GM10847 (cell line): ENCODE measurements at regions not wholly inside any gene's neighbourhood (a gene's known extent, or its start where the extent isn't known, plus 50 kb on each side); places are given as distances from the start of the nearest gene placed in this dataset.

Experiments
- POLR2A ChIP-seq: IDR thresholded peaks from 2 replicates; pipeline ENCODE4 v1.6.1; 2011; ENCODE audit not compliant: insufficient read length; ENCODE audit errors: extremely low read depth

DNA sequence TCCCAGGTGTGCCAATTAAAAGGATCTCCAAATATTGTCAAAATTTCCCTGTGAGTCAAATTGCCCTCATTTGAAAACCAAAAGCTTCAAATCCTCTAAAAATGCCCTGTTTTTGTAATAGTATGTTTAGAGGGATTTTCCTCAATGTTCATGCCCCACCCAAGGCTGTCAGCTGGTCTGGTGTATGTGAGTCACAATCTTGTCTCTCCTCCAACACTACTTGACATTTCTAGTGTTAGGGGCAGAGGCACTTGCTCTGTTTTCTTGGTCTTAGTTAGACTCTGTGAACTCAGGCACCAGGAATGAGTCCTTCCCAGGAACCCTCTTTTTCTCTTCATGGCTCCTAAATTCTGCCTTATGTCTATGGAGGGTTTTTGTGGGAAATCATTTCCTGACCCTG lies 634.8 kb downstream of the KCNJ2 start:
- TF ChIP-seq POLR2A, result no peak

DNA sequence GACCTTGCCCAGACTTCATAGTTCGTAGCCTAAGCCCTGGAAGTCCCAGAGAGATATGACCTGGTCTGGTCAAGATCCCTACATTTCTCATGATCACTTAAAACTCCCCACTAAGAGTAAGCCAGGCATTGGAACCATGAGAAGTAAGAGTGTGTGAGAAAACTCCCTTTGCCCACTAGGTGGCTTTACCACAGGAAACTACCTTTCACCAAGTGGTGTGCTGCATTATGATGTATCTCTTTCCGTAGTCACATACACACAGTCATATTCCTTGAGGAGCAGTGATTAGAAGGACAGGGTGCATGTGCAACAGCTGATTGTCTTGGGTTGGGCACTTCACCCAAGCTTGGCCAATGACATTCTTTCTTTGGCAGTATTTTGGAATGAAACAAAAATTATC lies 639.3 kb downstream of the KCNJ2 start:
- no peak for TF ChIP-seq POLR2A

- no peak for TF ChIP-seq POLR2A
Observed at GRCh38 chr17:70810609-70811008, 641.3 kb downstream of the KCNJ2 start.

DNA sequence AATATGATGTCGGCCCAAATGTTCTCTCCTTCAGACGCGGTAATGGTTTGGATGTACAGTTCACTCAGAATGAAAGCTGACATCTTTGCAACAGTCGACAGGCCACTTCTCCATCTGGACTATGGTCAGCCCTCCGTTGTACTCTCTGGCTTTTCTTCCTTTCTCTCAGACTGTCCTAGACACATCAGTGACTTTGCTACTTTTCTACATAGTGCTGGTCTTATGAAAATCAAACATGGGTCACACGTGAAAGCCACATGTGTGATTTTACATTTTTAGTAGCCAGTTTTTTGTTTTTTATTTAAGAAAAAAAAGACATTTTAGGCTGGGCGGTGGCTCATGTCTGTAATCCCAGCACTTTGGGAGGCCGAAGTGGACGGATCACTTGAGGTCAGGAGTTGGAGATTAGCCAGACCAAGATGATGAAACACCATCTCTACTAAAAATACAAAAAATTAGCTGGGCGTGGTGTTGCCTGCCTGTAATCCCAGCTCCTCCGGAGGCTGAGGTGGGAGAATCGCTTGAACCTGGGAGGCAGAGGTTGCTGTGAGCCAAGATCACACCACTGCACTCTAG lies 644.1 kb downstream of the KCNJ2 start:
- no peak for TF ChIP-seq POLR2A

GRCh38 chr17:70819183-70819582 lies 649.9 kb downstream of the KCNJ2 start:
- no peak for TF ChIP-seq POLR2A

- TF ChIP-seq POLR2A, result no peak
Observed at GRCh38 chr17:70820276-70820675, 650.9 kb downstream of the KCNJ2 start.

GRCh38 chr17:70825321-70826125 lies 656.2 kb downstream of the KCNJ2 start:
- TF ChIP-seq POLR2A, result no peak

DNA sequence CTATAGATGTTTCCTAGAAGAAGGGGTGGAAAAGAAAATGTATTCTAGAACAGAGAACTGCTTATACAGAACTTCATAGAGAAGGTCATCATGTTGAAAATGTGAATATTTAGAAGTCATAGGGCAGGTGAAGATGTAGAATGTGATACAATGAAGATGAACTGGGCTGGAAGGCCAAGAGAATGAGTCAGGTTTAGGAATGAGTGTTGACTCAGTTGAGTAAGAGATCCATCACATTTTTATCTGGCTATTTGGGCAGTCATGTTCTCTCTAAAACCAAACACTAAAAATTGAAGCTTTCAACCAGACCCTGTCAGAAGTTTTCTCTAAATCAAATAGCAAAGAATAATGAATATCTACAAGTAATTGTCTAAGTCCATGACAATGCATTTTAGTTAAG lies 660.5 kb downstream of the KCNJ2 start:
- no peak for TF ChIP-seq POLR2A

GRCh38 chr17:70834039-70834438 lies 664.7 kb downstream of the KCNJ2 start:
- TF ChIP-seq POLR2A, result no peak

GRCh38 chr17:70848785-70849184 lies 679.5 kb downstream of the KCNJ2 start:
- no peak for TF ChIP-seq POLR2A

GRCh38 chr17:70855401-70856054 lies 686.2 kb downstream of the KCNJ2 start:
- no peak for TF ChIP-seq POLR2A

- TF ChIP-seq POLR2A, result no peak
Observed at GRCh38 chr17:70857351-70857750, 688.0 kb downstream of the KCNJ2 start.

GRCh38 chr17:70859829-70860228 lies 690.5 kb downstream of the KCNJ2 start:
- no peak for TF ChIP-seq POLR2A

GRCh38 chr17:70862295-70862694 lies 693.0 kb downstream of the KCNJ2 start:
- TF ChIP-seq POLR2A, result no peak

DNA sequence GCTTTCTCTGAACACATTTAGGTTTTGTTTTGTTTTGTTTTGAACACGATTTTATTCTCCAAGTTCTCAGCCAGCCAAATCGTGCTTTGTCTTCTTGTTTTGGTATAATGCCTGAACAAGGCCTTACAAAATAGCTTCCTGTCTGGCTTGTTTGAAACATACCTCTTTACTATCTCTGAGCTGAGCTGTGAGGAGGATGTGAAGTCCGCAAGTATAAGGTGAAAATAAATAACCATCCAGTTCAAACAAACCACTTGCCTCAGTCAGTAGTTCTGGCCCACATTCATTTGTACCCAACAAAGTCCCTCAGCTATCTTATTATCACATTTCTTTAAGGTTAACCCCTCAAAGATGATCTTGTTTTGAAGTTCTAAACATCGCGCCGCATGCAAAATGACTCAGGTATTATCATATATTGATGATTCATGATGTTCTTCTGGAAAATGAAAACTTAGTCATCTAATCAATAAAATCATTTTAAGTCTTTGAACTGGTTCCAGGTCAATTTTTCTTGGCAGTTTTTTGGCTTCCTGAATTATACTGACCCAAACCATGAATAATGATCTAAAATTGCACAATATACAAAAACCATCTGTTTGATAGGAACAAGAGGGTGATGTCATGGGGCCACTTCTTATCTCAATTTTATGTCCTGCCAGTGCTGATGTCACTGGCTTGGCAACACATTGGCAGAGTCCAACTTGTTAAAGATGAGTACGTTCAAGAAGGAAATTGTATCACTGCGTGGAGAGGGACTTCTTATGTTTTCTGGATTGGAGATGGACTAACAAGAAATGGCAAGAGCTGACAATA lies 694.3 kb downstream of the KCNJ2 start:
- no peak for TF ChIP-seq POLR2A
